GM23338 (cell line): ENCODE measurements at regions not wholly inside any gene's neighbourhood (a gene's known extent, or its start where the extent isn't known, plus 50 kb on each side); places are given as distances from the start of the nearest gene placed in this dataset.

Experiments
- ATAC-seq: fragments of 200-7000 bp; cut with Tn5 transposase; 3 replicates; pipeline ENCODE4 v1.9.1; 2020
- DNase-seq: peaks from one replicate; pipeline ENCODE4 v3.0.0-alpha.2; 2015; ENCODE audit warnings: low spot score
- H2AFZ ChIP-seq: fragments of 200-600 bp; sonication (generic); 2 replicates; pipeline ENCODE4 v1.8.0; 2016; ENCODE audit warnings: antibody characterized with exemption, mild to moderate bottlenecking, moderate library complexity
- H3F3A ChIP-seq: fragments of 200-600 bp; sonication (generic); replicated peaks from 2 replicates; pipeline ENCODE4 v1.8.0; 2017; ENCODE audit warnings: antibody characterized with exemption, mixed run types, low read depth
- H3K27ac ChIP-seq: fragments of 200-600 bp; sonication (generic); 2 replicates; pipeline ENCODE4 v1.6.1; 2016; ENCODE audit warnings: low read depth
- H3K27me3 ChIP-seq: fragments of 200-600 bp; sonication (generic); 2 replicates; pipeline ENCODE4 v1.8.0; 2016; ENCODE audit warnings: mild to moderate bottlenecking, mixed run types, moderate library complexity; ENCODE audit not compliant: insufficient read depth
- H3K36me3 ChIP-seq: fragments of 200-600 bp; sonication (generic); 2 replicates; pipeline ENCODE4 v1.8.0; 2016; ENCODE audit warnings: mild to moderate bottlenecking; ENCODE audit not compliant: insufficient read depth
- H3K4me1 ChIP-seq: fragments of 200-600 bp; sonication (generic); 2 replicates; pipeline ENCODE4 v1.8.0; 2016; ENCODE audit warnings: mild to moderate bottlenecking, moderate library complexity; ENCODE audit not compliant: insufficient read depth
- H3K4me2 ChIP-seq: fragments of 200-600 bp; sonication (generic); 2 replicates; pipeline ENCODE4 v1.7.1; 2017; ENCODE audit warnings: mixed run types
- H3K4me3 ChIP-seq: fragments of 200-600 bp; sonication (generic); 2 replicates; pipeline ENCODE4 v1.6.1; 2016; ENCODE audit warnings: mixed run types
- H3K79me2 ChIP-seq: fragments of 200-600 bp; sonication (generic); replicated peaks from 2 replicates; pipeline ENCODE4 v1.8.0; 2017; ENCODE audit warnings: mild to moderate bottlenecking; ENCODE audit not compliant: insufficient read depth
- H3K9me2 ChIP-seq: fragments of 200-600 bp; sonication (generic); 2 replicates; pipeline ENCODE4 v1.8.0; 2017; ENCODE audit not compliant: insufficient read depth
- H4K20me1 ChIP-seq: fragments of 200-600 bp; sonication (generic); replicated peaks from 2 replicates; pipeline ENCODE4 v1.8.0; 2017; ENCODE audit warnings: mild to moderate bottlenecking; ENCODE audit not compliant: insufficient read depth
- H3K27ac Mint-ChIP-seq: 2 replicates; pipeline ENCODE4 v1.8.0; 2020; ENCODE audit warnings: inconsistent platforms, mild to moderate bottlenecking, moderate library complexity, mixed read lengths
- H3K27me3 Mint-ChIP-seq: 3 replicates; pipeline ENCODE4 v1.8.0; 2022; ENCODE audit warnings: low read depth, mild to moderate bottlenecking, moderate library complexity, mixed read lengths, inconsistent platforms; ENCODE audit not compliant: insufficient read depth, poor library complexity
- H3K36me3 Mint-ChIP-seq: 3 replicates; pipeline ENCODE4 v1.8.0; 2021; ENCODE audit warnings: low read depth, mild to moderate bottlenecking, inconsistent platforms, moderate library complexity, mixed read lengths
- H3K4me1 Mint-ChIP-seq: 3 replicates; pipeline ENCODE4 v1.8.0; 2020; ENCODE audit warnings: mild to moderate bottlenecking, inconsistent platforms, mixed read lengths
- H3K4me3 Mint-ChIP-seq: 3 replicates; pipeline ENCODE4 v1.8.0; 2021; ENCODE audit warnings: moderate library complexity, mild to moderate bottlenecking, inconsistent platforms, mixed read lengths
- H3K9me3 Mint-ChIP-seq: 3 replicates; pipeline ENCODE4 v1.8.0; 2020; ENCODE audit warnings: moderate library complexity, mild to moderate bottlenecking, inconsistent platforms, mixed read lengths
- CREB1 ChIP-seq: fragments of 250-450 bp; sonication (Bioruptor Pico); IDR thresholded peaks from 2 replicates; pipeline ENCODE4 v1.5.0; 2020; ENCODE audit warnings: low read depth, mild to moderate bottlenecking, moderate library complexity
- CTCF ChIP-seq, 2 experiments: fragments of 200-600 bp in 1 of 2; sonication (generic) in 1 of 2; conservative IDR thresholded peaks; 2 replicates each; pipeline versions ENCODE4 v1.5.1 to v1.6.1; 2016 to 2017; ENCODE audit warnings: antibody characterized with exemption in 2 of 2, low read depth in 2 of 2, mild to moderate bottlenecking in 2 of 2, moderate library complexity in 1 of 2
- ETS1 ChIP-seq: IDR thresholded peaks from 2 replicates; pipeline ENCODE4 v1.6.1; 2016; ENCODE audit warnings: antibody characterized with exemption
- EZH2 ChIP-seq: fragments of 200-600 bp; sonication (generic); IDR thresholded peaks from one replicate; pipeline ENCODE4 v1.8.0; 2017; ENCODE audit warnings: antibody characterized with exemption, mild to moderate bottlenecking, low read depth; ENCODE audit not compliant: unreplicated experiment
- EZH2phosphoT487 ChIP-seq: fragments of 200-600 bp; sonication (generic); IDR thresholded peaks from one replicate; pipeline ENCODE4 v1.8.1; 2018; ENCODE audit warnings: antibody characterized with exemption; ENCODE audit not compliant: unreplicated experiment
- JUNB ChIP-seq: IDR thresholded peaks from one replicate; pipeline ENCODE4 v1.6.1; 2016; ENCODE audit warnings: antibody characterized with exemption; ENCODE audit not compliant: unreplicated experiment
- NANOG ChIP-seq: IDR thresholded peaks from 2 replicates; pipeline ENCODE4 v1.6.1; 2016; ENCODE audit warnings: antibody characterized with exemption, borderline replicate concordance
- POLR2AphosphoS5 ChIP-seq: IDR thresholded peaks from 2 replicates; pipeline ENCODE4 v1.6.1; 2016; ENCODE audit warnings: antibody characterized with exemption, low read depth
- REST ChIP-seq: IDR thresholded peaks from one replicate; pipeline ENCODE4 v1.6.1; 2018; ENCODE audit warnings: antibody characterized with exemption; ENCODE audit not compliant: unreplicated experiment
- STAT1 ChIP-seq: IDR thresholded peaks from one replicate; pipeline ENCODE4 v1.6.1; 2016; ENCODE audit warnings: antibody characterized with exemption; ENCODE audit not compliant: unreplicated experiment
- ZNF114 ChIP-seq: fragments of 250-450 bp; sonication (Bioruptor Pico); IDR thresholded peaks from 2 replicates; pipeline ENCODE4 v1.5.0; 2020; ENCODE audit warnings: mild to moderate bottlenecking, moderate library complexity
- ZNF331 ChIP-seq: fragments of 250-450 bp; sonication (Bioruptor Pico); IDR thresholded peaks from 2 replicates; pipeline ENCODE4 v1.5.0; 2020; ENCODE audit warnings: low read depth, mild to moderate bottlenecking, moderate library complexity
- ZNF462 ChIP-seq: fragments of 250-450 bp; sonication (Bioruptor Pico); IDR thresholded peaks from 2 replicates; pipeline ENCODE4 v1.5.0; 2020; ENCODE audit warnings: mild to moderate bottlenecking, moderate library complexity

- Histone ChIP-seq H2AFZ (no peak overlapping the region), H3K4me1 (no peaks in the 10 kb centered on the region; the same call in 1 of the 2 replicates), H3K4me3 (no peak overlapping the region), H4K20me1 (no peaks in the 10 kb centered on the region), H3K27me3 (no peaks in the 10 kb centered on the region), H3K36me3 (no peaks in the 10 kb centered on the region), H3K4me2 (no peak overlapping the region), H3K9me2 (no peaks in the 10 kb centered on the region), H3K27ac (no peak overlapping the region), H3F3A (no peaks in the 10 kb centered on the region), H3K79me2 (no peaks in the 10 kb centered on the region)
- Mint-ChIP-seq H3K4me3 (no peak overlapping the region), H3K36me3 (no peaks in the 10 kb centered on the region), H3K4me1 (peaks cover 15% of the 10 kb centered on the region), H3K27me3 (peaks cover 3% of the 10 kb centered on the region), H3K9me3 (no peaks in the 10 kb centered on the region), H3K27ac (no peak overlapping the region)
- ATAC-seq: no peak
- TF ChIP-seq ZNF462: no peak
- TF ChIP-seq ZNF114 (CRISPR knock-in tag): no peak
- no peak for TF ChIP-seq NANOG
- TF ChIP-seq CREB1 (CRISPR knock-in tag): no peak
- no peak for TF ChIP-seq EZH2
- TF ChIP-seq REST: no peak
- no peak for TF ChIP-seq EZH2phosphoT487
- no peak for TF ChIP-seq STAT1
- TF ChIP-seq ETS1: no peak
- TF ChIP-seq JUNB: no peak
- no peak for TF ChIP-seq POLR2AphosphoS5
- TF ChIP-seq CTCF (conservative IDR thresholded peaks at IDR 0.05; ENCODE audit: low read depth in 2 of 2): no peak
- TF ChIP-seq ZNF331 (CRISPR knock-in tag): no peak
- DNase-seq: no peak
These were observed 209.2 kb upstream of the CD180 start for GRCh38 chr5:67405755-67406154.
